DND-41 (cell line): ENCODE measurements at regions not wholly inside any gene's neighbourhood (a gene's known extent, or its start where the extent isn't known, plus 50 kb on each side); places are given as distances from the start of the nearest gene placed in this dataset.

ENCODE experiments used
- CTCF ChIP-seq: IDR thresholded peaks from 2 replicates; pipeline ENCODE4 v1.5.1; 2012; ENCODE audit warnings: borderline replicate concordance, low read length, moderate library complexity, mild to moderate bottlenecking; ENCODE audit not compliant: poor library complexity, severe bottlenecking; ENCODE audit errors: extremely low read depth
- EZH2 ChIP-seq: IDR thresholded peaks from 3 replicates; pipeline ENCODE4 v1.6.1; 2012; ENCODE audit warnings: borderline replicate concordance, low read depth, mild to moderate bottlenecking, moderate library complexity, low read length, inconsistent platforms; ENCODE audit not compliant: severe bottlenecking

- no peak for TF ChIP-seq CTCF
- TF ChIP-seq EZH2 = no peak
Observed at GRCh38 chr7:112567388-112567787, 86.6 kb downstream of the LSMEM1 start.
